ENCODE measurements at regions not wholly inside any gene's neighbourhood (a gene's known extent, or its start where the extent isn't known, plus 50 kb on each side); places are given as distances from the start of the nearest gene placed in this dataset.

DNA sequence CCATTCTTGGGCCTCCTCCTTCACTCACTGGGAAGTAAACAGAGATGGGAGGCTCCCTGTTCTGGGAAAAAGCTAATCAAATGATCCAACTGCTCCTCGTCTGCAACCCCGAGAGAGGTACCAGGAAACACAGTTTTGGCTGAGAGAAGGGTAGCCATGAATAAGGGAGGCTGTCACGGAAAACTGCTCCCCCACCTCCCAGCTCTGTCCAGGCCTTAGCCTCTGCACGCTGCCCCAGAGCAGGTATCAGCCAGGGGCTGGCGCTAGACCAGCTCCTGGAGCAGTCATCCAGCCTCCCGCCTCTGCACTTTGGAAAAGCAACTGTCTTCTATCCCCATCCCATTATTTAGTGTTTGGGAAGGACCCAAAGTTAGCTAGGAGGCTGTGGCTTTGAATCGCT lies 266.1 kb downstream of the NDUFS4 start:
- H3K9me3 Mint-ChIP-seq (ENCODE audit: insufficient read depth) = no peaks in the 10 kb centered on the region
- Histone ChIP-seq H2AFZ (ENCODE audit: insufficient read depth, low read depth, low read length, poor library complexity, severe bottlenecking) (no peak overlapping the region), H3K27ac (ENCODE audit: low read length in 2 of 2) (no peak overlapping the region), H3K4me2 (replicated peaks; ENCODE audit: low read depth, low read length, poor library complexity, severe bottlenecking) (no peak overlapping the region), H3K36me3 (replicated peaks in 1 of 2; ENCODE audit: control extremely low read depth in 1 of 2, control insufficient read depth in 1 of 2, extremely low read depth in 1 of 2, insufficient read depth in 2 of 2, low read length in 1 of 2) (no peaks in the 10 kb centered on the region), H3K9me3 (ENCODE audit: control extremely low read depth in 1 of 3, control insufficient read depth in 2 of 3, insufficient read depth in 1 of 3, low read length in 2 of 3) (peaks cover 0 to 4% (median 0%) of the 10 kb centered on the region in 3 donors), H3K27me3 (replicated peaks in 1 of 4; ENCODE audit: control extremely low read depth in 1 of 4, control insufficient read depth in 3 of 4, insufficient read depth in 4 of 4, low read length in 3 of 4) (no peaks in the 10 kb centered on the region), H3K4me3 (ENCODE audit: control extremely low read depth in 1 of 5, extremely low read depth in 1 of 5, insufficient read depth in 1 of 5, low read depth in 2 of 5, low read length in 4 of 5) (no peak overlapping the region), H4K20me1 (ENCODE audit: control insufficient read depth, insufficient read depth, low read length, poor library complexity, severe bottlenecking) (no peaks in the 10 kb centered on the region), H3K4me1 (ENCODE audit: control insufficient read depth in 2 of 2, insufficient read depth in 2 of 2, low read length in 2 of 2) (no peaks in the 10 kb centered on the region), H3K79me2 (ENCODE audit: control insufficient read depth, insufficient read depth, low read length) (no peaks in the 10 kb centered on the region), H3K9ac (ENCODE audit: low read length) (no peak overlapping the region)
- 89% methylated on average over 3 of the region's 7 CpGs for WGBS (ENCODE audit: insufficient coverage)
- ChIA-PET POLR2A (no interaction called here), CTCF (no interaction called here)
- no peak overlapping the region for H3K4me3 Mint-ChIP-seq
- intact Hi-C loops (cut with micrococcal nuclease) = no loop called here
- H3K27ac Mint-ChIP-seq = no peak overlapping the region
- H3K27me3 Mint-ChIP-seq = no peaks in the 10 kb centered on the region
- no peaks in the 10 kb centered on the region for H3K4me1 Mint-ChIP-seq
- TF ChIP-seq CTCF (IDR thresholded peaks at IDR 0.05) (no peak), EZH2 (IDR thresholded peaks at IDR 0.05; ENCODE audit: borderline replicate concordance, insufficient read depth, low read depth, low read length, poor library complexity, severe bottlenecking) (no peak)
- DNase-seq = no peak
- ATAC-seq (ENCODE audit: low read depth) = no peak

DNA sequence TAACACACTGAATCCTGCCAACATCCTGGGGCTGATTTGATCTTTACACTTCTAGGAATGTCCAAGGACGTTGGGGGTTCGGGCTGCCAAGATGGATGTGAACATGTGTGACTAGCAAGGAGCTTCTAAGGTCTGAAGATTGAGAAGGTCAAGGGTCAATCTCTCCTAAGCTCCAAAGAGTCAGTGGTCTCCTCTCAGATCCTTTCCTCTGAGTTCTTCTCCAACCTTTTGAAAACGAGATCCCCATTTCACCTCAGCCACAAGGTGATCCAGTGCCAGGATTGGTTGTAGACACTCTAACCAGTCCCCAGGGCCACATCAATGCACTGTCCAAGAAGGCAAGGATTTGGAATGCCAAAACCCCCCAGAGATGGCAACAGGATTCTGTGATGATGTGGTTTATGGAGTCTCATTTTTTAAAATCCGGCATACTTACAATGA lies 266.8 kb downstream of the NDUFS4 start:
- TF ChIP-seq CTCF (IDR thresholded peaks at IDR 0.05) (no peak), EZH2 (IDR thresholded peaks at IDR 0.05; ENCODE audit: borderline replicate concordance, insufficient read depth, low read depth, low read length, poor library complexity, severe bottlenecking) (no peak)
- ATAC-seq (ENCODE audit: low read depth) (no peak), DNase-seq (no peak)
- H3K9ac ChIP-seq (ENCODE audit: low read length) = no peak overlapping the region
- POLR2A ChIA-PET = no interaction called here
- intact Hi-C loops (cut with micrococcal nuclease) = no loop called here
- peaks cover 0 to 4% (median 0%) of the 10 kb centered on the region in 3 donors for H3K9me3 ChIP-seq (ENCODE audit: control extremely low read depth in 1 of 3, control insufficient read depth in 2 of 3, insufficient read depth in 1 of 3, low read length in 2 of 3)
- Mint-ChIP-seq H3K4me1 (no peaks in the 10 kb centered on the region), H3K27ac (no peak overlapping the region), H3K4me3 (no peak overlapping the region), H3K27me3 (no peaks in the 10 kb centered on the region), H3K9me3 (ENCODE audit: insufficient read depth) (no peaks in the 10 kb centered on the region)
- no peaks in the 10 kb centered on the region for H3K79me2 ChIP-seq (ENCODE audit: control insufficient read depth, insufficient read depth, low read length)
- WGBS (ENCODE audit: insufficient coverage) = no CpG with 5 or more reads among the region's 4 CpGs
- no peak overlapping the region for H2AFZ ChIP-seq (ENCODE audit: insufficient read depth, low read depth, low read length, poor library complexity, severe bottlenecking)
- no peak overlapping the region for H3K4me2 ChIP-seq (replicated peaks; ENCODE audit: low read depth, low read length, poor library complexity, severe bottlenecking)
- no peak overlapping the region for H3K27ac ChIP-seq (ENCODE audit: low read length in 2 of 2)
- no peaks in the 10 kb centered on the region for H3K27me3 ChIP-seq (replicated peaks in 1 of 4; ENCODE audit: control extremely low read depth in 1 of 4, control insufficient read depth in 3 of 4, insufficient read depth in 4 of 4, low read length in 3 of 4)
- no peak overlapping the region for H3K4me3 ChIP-seq (ENCODE audit: control extremely low read depth in 1 of 5, extremely low read depth in 1 of 5, insufficient read depth in 1 of 5, low read depth in 2 of 5, low read length in 4 of 5)
- CTCF ChIA-PET = interaction anchor here (0.6 kb wide), 1 partner anchor 594 kb away, joined by 3 read pairs; no protein-coding TSS in a partner anchor
- no peaks in the 10 kb centered on the region for H3K4me1 ChIP-seq (ENCODE audit: control insufficient read depth in 2 of 2, insufficient read depth in 2 of 2, low read length in 2 of 2)
- no peaks in the 10 kb centered on the region for H3K36me3 ChIP-seq (replicated peaks in 1 of 2; ENCODE audit: control extremely low read depth in 1 of 2, control insufficient read depth in 1 of 2, extremely low read depth in 1 of 2, insufficient read depth in 2 of 2, low read length in 1 of 2)
- no peaks in the 10 kb centered on the region for H4K20me1 ChIP-seq (ENCODE audit: control insufficient read depth, insufficient read depth, low read length, poor library complexity, severe bottlenecking)

All from B cell (primary cell).